ENCODE measurements at regions not wholly inside any gene's neighbourhood (a gene's known extent, or its start where the extent isn't known, plus 50 kb on each side); places are given as distances from the start of the nearest gene placed in this dataset.
A peak's percentile ranks its signal among the peaks of the same experiment; 100 is the strongest.

DNA sequence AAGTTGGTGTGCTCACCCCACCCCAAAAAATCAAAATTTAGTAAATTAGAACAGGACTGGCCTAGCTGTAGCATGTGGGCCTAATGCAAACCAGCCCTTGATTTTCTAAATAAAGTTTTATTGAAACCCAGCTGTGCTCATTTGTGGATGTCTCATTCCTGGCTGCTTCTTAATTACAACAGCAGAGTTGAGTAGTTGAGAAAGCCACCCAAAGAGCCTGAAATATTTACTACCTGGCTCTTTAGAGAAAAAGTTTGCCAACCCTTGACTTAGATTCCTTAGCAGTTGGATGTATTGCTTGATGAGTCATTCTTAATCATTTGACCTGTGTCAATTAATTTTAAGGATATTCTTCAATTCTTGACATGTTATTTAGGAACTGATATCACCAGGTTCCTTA is 168.3 kb upstream of the PUDP start:
- no peak overlapping the region for H3K4me3 ChIP-seq (ENCODE audit: control insufficient read depth, low read depth, low read length)
- peak; percentile 51 for DNase-seq (ENCODE audit: low read depth)
- TF ChIP-seq, protein P1, sequence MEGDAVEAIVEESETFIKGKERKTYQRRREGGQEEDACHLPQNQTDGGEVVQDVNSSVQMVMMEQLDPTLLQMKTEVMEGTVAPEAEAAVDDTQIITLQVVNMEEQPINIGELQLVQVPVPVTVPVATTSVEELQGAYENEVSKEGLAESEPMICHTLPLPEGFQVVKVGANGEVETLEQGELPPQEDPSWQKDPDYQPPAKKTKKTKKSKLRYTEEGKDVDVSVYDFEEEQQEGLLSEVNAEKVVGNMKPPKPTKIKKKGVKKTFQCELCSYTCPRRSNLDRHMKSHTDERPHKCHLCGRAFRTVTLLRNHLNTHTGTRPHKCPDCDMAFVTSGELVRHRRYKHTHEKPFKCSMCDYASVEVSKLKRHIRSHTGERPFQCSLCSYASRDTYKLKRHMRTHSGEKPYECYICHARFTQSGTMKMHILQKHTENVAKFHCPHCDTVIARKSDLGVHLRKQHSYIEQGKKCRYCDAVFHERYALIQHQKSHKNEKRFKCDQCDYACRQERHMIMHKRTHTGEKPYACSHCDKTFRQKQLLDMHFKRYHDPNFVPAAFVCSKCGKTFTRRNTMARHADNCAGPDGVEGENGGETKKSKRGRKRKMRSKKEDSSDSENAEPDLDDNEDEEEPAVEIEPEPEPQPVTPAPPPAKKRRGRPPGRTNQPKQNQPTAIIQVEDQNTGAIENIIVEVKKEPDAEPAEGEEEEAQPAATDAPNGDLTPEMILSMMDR (conservative IDR thresholded peaks at IDR 0.05; ENCODE audit: control insufficient read depth, insufficient read depth, low read depth, low read length): no peak

DNA sequence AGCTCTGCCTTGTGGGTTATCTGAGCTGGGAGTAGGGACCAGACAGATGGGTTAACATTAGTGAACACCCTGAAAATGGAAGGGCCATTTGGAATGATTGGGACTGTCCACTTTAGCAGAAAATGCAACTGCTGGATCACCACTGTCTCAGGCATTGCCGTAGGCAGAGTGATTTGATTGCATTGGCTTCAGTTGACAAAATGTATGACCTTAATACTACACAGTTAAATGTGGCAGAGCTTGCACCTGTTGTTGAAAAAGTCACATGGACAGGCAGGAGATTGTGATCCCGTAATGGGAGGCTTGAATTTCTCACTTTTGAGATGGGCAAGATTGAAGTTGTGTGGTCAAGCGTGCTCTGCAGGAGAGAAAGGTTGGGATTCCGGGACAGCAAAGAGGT is 166.5 kb upstream of the PUDP start:
- H3K4me3 ChIP-seq (ENCODE audit: control insufficient read depth, low read depth, low read length): no peak overlapping the region
- no peak for DNase-seq (ENCODE audit: low read depth)
- TF ChIP-seq, protein P1 (conservative IDR thresholded peaks at IDR 0.05; ENCODE audit: control insufficient read depth, insufficient read depth, low read depth, low read length): no peak

DNA sequence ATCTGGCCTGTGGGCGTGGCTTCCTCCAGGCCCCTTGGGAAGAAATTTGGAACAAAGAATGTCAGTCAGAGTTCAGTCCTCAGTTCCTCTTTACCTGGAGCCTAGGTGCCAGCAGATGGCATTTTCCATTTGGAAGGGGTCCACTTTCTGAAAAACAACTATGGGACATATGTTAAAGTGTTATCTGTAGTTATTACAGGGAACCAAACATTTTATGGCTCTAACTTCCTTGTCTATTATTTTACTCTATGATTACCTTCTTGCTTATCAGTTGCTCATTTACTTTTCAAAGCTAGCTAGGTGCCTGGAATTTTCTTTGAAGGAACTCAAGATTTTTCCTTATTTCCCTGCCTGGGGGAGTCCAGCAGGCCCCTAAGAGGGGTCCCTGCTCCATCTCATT is 159.8 kb upstream of the PUDP start:
- no peak overlapping the region for H3K4me3 ChIP-seq (ENCODE audit: control insufficient read depth, low read depth, low read length)
- DNase-seq (ENCODE audit: low read depth): no peak
- TF ChIP-seq, protein P1 (conservative IDR thresholded peaks at IDR 0.05; ENCODE audit: control insufficient read depth, insufficient read depth, low read depth, low read length): no peak

DNA sequence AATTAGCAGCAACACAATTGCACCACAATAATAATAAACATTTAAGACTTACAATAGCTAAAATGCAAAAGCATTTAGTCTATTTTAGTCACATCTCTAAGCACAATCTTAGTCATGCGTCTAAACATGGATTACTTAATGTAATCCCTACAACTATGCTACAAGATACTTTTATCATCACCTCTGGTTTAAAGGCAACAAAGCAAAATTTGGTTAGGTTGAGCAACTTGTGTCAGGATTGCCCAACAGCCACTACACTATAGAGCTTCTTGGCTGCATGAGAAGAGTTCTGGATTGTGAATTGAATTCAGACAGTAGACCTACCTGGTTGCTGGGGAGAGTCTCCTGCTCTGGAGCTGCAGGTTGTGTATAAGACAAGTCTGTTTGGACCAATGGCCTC is 146.5 kb upstream of the PUDP start:
- TF ChIP-seq, protein P1 (conservative IDR thresholded peaks at IDR 0.05; ENCODE audit: control insufficient read depth, insufficient read depth, low read depth, low read length): no peak
- DNase-seq (ENCODE audit: low read depth): peak; percentile 51
- H3K4me3 ChIP-seq (ENCODE audit: control insufficient read depth, low read depth, low read length): no peak overlapping the region

DNA sequence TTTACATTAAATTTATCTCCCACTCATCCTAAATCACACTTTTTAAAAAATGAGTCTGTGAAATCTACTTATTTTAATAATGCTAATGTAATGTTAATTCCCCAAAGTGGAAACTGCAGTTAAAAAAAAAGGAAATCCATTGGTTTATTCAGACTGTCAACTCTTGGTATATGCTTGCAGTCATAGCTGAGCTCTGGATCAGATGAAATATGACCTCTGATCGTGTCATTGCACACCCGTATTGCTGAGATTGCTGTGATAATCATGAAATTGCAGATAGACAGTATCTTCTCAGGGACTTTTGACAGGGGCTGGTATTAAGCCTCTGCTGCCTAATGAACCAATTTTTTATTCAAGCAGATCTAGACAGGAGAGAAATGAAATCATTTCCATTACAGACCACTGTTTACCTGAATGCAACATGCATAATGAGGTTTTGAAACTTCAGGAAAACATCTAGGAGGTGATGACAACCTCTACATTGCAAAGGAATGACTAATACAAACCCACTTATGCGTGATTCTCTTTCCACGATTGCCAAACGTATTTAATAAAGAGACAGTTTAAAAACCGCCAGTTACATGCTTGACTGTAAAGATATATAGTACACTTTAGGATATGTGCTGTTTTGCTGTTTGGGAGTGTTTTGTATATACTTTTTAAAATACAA is 138.3 kb upstream of the PUDP start:
- peak; percentile 37 for DNase-seq (ENCODE audit: low read depth)
- TF ChIP-seq, protein P1 (conservative IDR thresholded peaks at IDR 0.05; ENCODE audit: control insufficient read depth, insufficient read depth, low read depth, low read length): no peak

DNA sequence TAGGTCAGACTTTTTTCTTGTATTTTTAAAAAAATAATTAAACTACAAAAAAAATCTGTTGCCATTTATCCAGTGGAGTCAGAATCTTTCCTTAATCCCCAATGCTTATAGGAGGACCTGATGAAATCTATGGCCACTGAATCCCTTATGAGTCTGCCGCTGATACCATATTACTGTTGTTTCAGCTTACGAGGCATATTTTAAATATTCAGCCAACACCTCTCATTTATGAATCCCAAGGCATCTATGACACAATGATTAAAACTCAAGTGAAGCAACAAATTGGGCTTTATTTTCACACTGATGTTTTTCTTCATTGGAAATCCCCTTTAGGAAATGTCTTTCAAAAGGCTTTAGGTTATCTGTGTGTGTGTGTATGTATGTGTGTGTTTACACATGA is 137.8 kb upstream of the PUDP start:
- DNase-seq (ENCODE audit: low read depth): no peak
- no peak overlapping the region for H3K4me3 ChIP-seq (ENCODE audit: control insufficient read depth, low read depth, low read length)
- TF ChIP-seq, protein P1 (conservative IDR thresholded peaks at IDR 0.05; ENCODE audit: control insufficient read depth, insufficient read depth, low read depth, low read length): no peak

More for the DNA sequence above, 138.3 kb upstream of the PUDP start:
- H3K4me3 ChIP-seq (ENCODE audit: control insufficient read depth, low read depth, low read length): no peak overlapping the region

DNA sequence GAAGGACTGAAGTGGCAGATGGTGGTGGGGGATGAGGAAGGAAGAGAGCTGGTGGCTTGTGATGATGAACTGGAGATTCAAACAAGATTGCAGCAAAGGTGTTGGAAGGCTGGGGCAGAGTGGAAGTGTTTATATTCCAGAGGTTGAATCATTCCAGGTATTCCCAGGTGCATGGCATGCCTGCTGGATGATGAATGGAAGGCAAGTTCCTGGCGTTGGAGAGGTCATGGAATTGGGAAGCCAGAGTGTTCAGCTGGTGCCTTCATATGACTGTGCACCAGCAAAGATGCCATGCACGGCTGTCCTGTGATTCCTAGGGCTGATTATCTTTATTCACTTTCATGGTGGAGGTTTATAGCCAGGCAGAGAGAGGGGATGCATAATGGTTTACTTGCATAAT is 135.8 kb upstream of the PUDP start:
- no peak overlapping the region for H3K4me3 ChIP-seq (ENCODE audit: control insufficient read depth, low read depth, low read length)
- TF ChIP-seq, protein P1 (conservative IDR thresholded peaks at IDR 0.05; ENCODE audit: control insufficient read depth, insufficient read depth, low read depth, low read length): no peak
- no peak for DNase-seq (ENCODE audit: low read depth)
